HCT116 (cell line): ENCODE measurements at regions not wholly inside any gene's neighbourhood (a gene's known extent, or its start where the extent isn't known, plus 50 kb on each side); places are given as distances from the start of the nearest gene placed in this dataset.

Experiments
- CTCF ChIP-seq, 3 experiments: fragments of 200-600 bp in 1 of 3; sonication (generic) in 1 of 3; IDR thresholded peaks in 2 of 3; conservative IDR thresholded peaks in 1 of 3; 2 replicates each; pipeline ENCODE4 v1.5.1; 2012 to 2017; ENCODE audit warnings: low read depth in 2 of 3, low read length in 2 of 3, antibody characterized with exemption in 1 of 3, borderline replicate concordance in 1 of 3, control low read depth in 1 of 3, mild to moderate bottlenecking in 1 of 3, mixed read lengths in 1 of 3, mixed run types in 1 of 3, moderate library complexity in 1 of 3; ENCODE audit not compliant: insufficient read depth in 1 of 3
- EGR1 ChIP-seq: IDR thresholded peaks from 2 replicates; pipeline ENCODE4 v1.6.1; 2012; ENCODE audit warnings: low read depth
- JUND ChIP-seq: IDR thresholded peaks from 2 replicates; pipeline ENCODE4 v1.6.1; 2012
- POLR2A ChIP-seq: IDR thresholded peaks from 2 replicates; pipeline ENCODE4 v1.7.0; 2011; ENCODE audit warnings: borderline replicate concordance; ENCODE audit not compliant: insufficient read depth, insufficient read length; ENCODE audit errors: extremely low read depth
- POLR2AphosphoS5 ChIP-seq: IDR thresholded peaks from 2 replicates; pipeline ENCODE4 v1.6.1; 2011; ENCODE audit warnings: mild to moderate bottlenecking, low read depth, low read length, moderate library complexity
- REST ChIP-seq: IDR thresholded peaks from 2 replicates; pipeline ENCODE4 v1.6.1; 2012; ENCODE audit warnings: low read depth
- YY1 ChIP-seq: IDR thresholded peaks from 2 replicates; pipeline ENCODE4 v1.6.1; 2011; ENCODE audit warnings: low read length, low read depth, moderate library complexity, mild to moderate bottlenecking; ENCODE audit not compliant: insufficient replicate concordance; ENCODE audit errors: extremely low read depth

GRCh38 chr3:178960918-178961317 is 110.7 kb downstream of the ZMAT3 start:
- TF ChIP-seq POLR2AphosphoS5 (no peak), CTCF (IDR thresholded peaks at IDR 0.05 in 2 of 3, conservative IDR thresholded peaks at IDR 0.05 in 1 of 3; ENCODE audit: borderline replicate concordance in 1 of 3, insufficient read depth in 1 of 3, low read depth in 2 of 3, low read length in 2 of 3) (no peak), YY1 (no peak), EGR1 (no peak), JUND (no peak), POLR2A (no peak), REST (no peak)
